Body of pancreas (tissue), 4 donors: ENCODE measurements at regions not wholly inside any gene's neighbourhood (a gene's known extent, or its start where the extent isn't known, plus 50 kb on each side); places are given as distances from the start of the nearest gene placed in this dataset.

Experiments used
- POLR2A ChIP-seq, 3 donors: fragments of 450-650 bp; IDR thresholded peaks; one replicate each; pipeline ENCODE4 v1.6.1; 2016; ENCODE audit warnings: antibody characterized with exemption in 3 of 3, mild to moderate bottlenecking in 2 of 3
- TF ChIP-seq, protein P1 (sequence below), 7 experiments: fragments of 450-650 bp in 4 of 7; fragments of 200-600 bp in 3 of 7; sonication (generic) in 3 of 7; IDR thresholded peaks; one replicate each; pipeline ENCODE4 v1.5.1; 2016 to 2019; ENCODE audit warnings: antibody characterized with exemption in 7 of 7

DNA sequence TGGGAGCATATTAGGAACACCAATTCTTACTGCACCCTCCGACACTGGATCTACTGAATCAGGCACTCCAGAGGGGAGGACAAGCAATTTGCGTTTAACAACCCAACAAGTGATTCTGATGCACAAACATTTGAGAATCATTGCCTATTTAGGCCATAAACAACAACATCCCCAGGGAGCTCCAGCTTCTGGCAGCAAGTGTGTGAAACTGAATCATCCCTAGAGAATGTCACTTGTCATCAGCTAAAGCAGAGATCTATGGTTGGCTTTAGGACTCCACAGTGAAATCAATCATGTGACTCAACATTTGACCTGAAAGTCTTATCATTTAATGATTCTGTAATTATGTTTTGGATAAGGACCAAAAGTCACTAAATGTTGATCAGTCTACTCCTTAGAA, 505.0 kb upstream of the FLRT2 start:
- TF ChIP-seq, protein P1, sequence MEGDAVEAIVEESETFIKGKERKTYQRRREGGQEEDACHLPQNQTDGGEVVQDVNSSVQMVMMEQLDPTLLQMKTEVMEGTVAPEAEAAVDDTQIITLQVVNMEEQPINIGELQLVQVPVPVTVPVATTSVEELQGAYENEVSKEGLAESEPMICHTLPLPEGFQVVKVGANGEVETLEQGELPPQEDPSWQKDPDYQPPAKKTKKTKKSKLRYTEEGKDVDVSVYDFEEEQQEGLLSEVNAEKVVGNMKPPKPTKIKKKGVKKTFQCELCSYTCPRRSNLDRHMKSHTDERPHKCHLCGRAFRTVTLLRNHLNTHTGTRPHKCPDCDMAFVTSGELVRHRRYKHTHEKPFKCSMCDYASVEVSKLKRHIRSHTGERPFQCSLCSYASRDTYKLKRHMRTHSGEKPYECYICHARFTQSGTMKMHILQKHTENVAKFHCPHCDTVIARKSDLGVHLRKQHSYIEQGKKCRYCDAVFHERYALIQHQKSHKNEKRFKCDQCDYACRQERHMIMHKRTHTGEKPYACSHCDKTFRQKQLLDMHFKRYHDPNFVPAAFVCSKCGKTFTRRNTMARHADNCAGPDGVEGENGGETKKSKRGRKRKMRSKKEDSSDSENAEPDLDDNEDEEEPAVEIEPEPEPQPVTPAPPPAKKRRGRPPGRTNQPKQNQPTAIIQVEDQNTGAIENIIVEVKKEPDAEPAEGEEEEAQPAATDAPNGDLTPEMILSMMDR (IDR thresholded peaks at IDR 0.05), result no peak
- no peak for TF ChIP-seq POLR2A (IDR thresholded peaks at IDR 0.05)
